Activated naive CD4-positive, alpha-beta T cell treated with anti-CD3 and anti-CD28 coated beads, Interleukin-2, amount 50 U/mL, for 24 hours (primary cell): ENCODE measurements at regions not wholly inside any gene's neighbourhood (a gene's known extent, or its start where the extent isn't known, plus 50 kb on each side); places are given as distances from the start of the nearest gene placed in this dataset.
"Not testable (repeated sequence)": the region's sequence is repeated elsewhere in the genome, so short reads cannot be mapped to it uniquely, and the experiment has no call there.

Experiments
- H3K27ac Mint-ChIP-seq: one replicate; pipeline ENCODE4 v1.8.0; 2021; ENCODE audit warnings: mild to moderate bottlenecking, mixed read lengths
- H3K27me3 Mint-ChIP-seq: one replicate; pipeline ENCODE4 v1.8.0; 2021; ENCODE audit warnings: mixed read lengths
- H3K36me3 Mint-ChIP-seq: one replicate; pipeline ENCODE4 v1.8.0; 2021; ENCODE audit warnings: mixed read lengths
- H3K4me1 Mint-ChIP-seq: one replicate; pipeline ENCODE4 v1.8.0; 2021; ENCODE audit warnings: mixed read lengths
- H3K4me3 Mint-ChIP-seq: one replicate; pipeline ENCODE4 v1.8.0; 2021; ENCODE audit warnings: mild to moderate bottlenecking, mixed read lengths
- H3K9me3 Mint-ChIP-seq: one replicate; pipeline ENCODE4 v1.8.0; 2021; ENCODE audit warnings: mixed read lengths

DNA sequence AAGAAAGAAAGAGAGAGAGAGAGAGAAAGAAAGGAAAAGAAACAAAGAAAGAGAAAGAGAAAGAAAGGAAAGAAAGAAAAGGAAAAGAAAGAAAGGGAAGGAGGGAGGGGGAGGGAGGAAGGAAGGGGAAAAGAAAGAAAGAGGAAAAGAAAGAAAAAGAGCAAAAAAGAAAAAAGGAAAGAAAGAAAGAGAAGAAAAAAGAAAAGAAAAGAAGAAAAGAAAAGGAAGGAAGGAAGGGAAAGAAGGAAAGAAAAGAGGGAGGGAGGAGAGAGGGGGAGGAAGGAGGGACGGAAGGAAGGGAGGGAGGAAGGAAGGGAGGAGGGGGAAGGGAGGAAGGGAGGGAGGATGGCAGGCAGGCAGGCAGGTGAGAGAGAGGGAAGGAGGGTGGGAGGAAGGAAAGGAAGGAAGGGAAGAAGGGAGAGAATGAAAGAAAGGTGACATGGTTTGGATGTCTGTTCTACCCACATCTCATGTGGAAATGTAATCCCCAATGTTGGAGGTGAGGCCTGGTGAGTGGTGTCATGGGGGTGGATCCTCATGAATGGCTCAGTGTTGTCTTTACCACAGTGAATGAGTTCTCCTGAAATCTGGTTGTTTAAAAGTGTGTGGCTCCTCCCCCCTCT lies 83.0 kb upstream of the DCLK2 start:
- Mint-ChIP-seq H3K27ac (no peak overlapping the region), H3K36me3 (no peaks in the 10 kb centered on the region), H3K4me1 (no peaks in the 10 kb centered on the region), H3K27me3 (peaks cover 3% of the 10 kb centered on the region), H3K4me3 (no peak overlapping the region), H3K9me3 (no peaks in the 10 kb centered on the region)

DNA sequence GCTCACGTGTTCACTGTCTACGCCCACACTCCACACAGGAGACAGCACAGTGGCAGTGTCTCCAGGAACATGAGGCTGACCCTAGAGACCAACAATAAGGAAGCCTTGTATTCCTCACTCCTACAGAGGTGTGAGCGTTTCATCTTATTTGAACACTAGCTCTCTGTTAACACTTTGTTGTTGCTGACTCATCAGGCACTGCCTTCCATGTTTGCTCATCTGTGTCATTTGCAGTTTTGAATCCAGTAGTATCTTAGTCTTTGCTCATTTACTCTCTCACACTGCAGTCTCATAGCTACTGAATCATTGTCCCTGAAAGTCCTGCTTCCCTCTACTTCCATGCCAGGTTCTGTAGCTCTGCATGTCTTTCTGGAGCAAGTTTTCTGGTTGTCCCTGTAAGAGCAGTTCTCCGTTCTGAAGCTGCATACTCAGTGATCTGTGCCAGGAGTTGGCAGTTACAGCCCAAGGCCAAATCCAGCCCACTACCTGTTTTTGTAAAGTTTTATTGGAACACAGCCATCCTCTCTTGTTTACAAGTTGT lies 80.3 kb upstream of the DCLK2 start:
- Mint-ChIP-seq H3K27me3 (no peaks in the 10 kb centered on the region), H3K4me3 (no peak overlapping the region), H3K4me1 (no peaks in the 10 kb centered on the region), H3K27ac (no peak overlapping the region), H3K9me3 (no peaks in the 10 kb centered on the region), H3K36me3 (no peaks in the 10 kb centered on the region)

DNA sequence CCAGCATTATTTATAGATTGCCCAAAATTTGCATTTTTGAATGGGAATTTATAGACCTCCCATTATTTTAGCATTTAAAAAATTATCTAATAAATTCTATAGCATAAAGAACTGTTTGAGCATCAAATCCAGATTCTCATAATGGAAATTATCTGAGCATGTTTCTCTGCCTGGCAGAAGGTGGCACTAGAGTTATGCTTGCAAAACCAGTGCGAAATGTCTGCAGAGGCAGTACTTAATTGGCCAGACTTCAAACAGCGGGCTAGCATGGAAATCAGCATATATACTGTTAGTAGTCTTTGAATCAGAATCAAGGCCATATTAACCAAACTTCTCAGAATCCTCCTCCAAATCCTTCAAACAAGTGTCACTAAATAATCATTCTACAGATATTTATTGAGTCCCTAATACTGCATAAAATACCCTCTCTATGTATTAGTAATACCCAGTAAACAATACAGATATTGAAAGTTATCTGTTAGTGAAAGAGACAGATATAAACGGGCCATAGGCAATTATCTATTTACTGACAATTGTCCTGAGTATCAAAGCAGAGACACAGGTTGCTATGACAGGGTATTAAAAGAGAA lies 78.7 kb upstream of the DCLK2 start:
- H3K27ac Mint-ChIP-seq: no peak overlapping the region
- H3K36me3 Mint-ChIP-seq: no peaks in the 10 kb centered on the region
- no peaks in the 10 kb centered on the region for H3K27me3 Mint-ChIP-seq
- no peaks in the 10 kb centered on the region for H3K9me3 Mint-ChIP-seq
- H3K4me1 Mint-ChIP-seq: no peaks in the 10 kb centered on the region
- H3K4me3 Mint-ChIP-seq: no peak overlapping the region

DNA sequence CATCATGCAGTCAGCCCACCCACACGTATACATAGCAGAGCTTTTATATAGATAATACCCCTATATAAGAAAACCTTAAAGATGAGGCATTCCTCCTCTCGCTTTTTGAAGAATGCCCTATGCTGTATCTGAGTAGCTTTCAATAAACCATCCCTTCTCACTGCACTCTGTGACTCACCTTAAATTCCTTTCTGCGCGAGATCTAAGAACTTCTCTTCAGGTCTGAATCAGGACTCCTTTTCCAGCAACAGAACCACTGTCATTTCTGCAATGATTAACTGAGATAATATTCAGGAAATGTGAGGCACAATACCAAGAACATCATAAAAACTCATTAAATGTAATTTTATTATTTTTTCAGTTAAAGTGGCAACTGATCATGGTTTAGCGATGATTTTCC lies 76.4 kb upstream of the DCLK2 start:
- Mint-ChIP-seq H3K4me1 (no peaks in the 10 kb centered on the region), H3K36me3 (no peaks in the 10 kb centered on the region), H3K27ac (no peak overlapping the region), H3K4me3 (no peak overlapping the region), H3K9me3 (no peaks in the 10 kb centered on the region), H3K27me3 (no peaks in the 10 kb centered on the region)

DNA sequence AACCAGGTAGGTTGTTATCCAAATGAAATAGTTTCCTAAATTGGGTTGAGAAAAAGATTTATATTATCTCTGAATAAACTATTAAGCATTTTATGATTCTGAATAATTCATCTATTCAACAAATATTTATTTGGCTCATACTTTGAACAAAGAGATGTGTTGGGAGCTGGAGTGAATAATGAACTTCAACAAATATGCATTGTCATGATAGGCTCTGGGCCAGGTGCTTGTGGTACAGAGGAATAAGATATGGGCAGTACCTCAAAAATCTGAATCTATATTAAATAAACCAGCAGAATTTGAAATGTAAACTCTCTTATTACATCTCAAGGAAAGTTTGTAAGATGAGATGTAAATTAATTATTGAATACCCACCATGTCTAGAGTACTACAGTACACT lies 75.7 kb upstream of the DCLK2 start:
- no peaks in the 10 kb centered on the region for H3K9me3 Mint-ChIP-seq
- no peak overlapping the region for H3K27ac Mint-ChIP-seq
- no peaks in the 10 kb centered on the region for H3K27me3 Mint-ChIP-seq
- no peak overlapping the region for H3K4me3 Mint-ChIP-seq
- H3K36me3 Mint-ChIP-seq: no peaks in the 10 kb centered on the region
- no peaks in the 10 kb centered on the region for H3K4me1 Mint-ChIP-seq

DNA sequence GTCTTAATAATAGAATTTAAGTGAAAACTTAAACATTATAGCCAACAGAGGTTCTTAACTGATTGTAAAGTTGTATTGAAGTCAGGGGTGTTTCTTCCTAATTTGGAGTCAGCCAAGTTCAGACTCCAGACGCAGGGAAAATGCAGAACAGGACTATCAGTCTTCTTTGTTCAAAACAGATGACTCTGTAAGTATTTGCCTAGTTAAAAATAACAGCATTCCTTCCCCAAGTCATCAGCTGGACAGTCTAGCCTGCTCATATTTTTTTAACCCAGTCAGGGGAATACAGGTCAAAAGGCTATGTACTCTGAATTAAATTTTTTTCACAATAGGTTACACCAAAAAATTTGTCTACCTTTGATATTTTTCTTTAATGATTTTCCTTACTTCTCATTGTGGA lies 73.8 kb upstream of the DCLK2 start:
- Mint-ChIP-seq H3K27me3 (peaks cover 3% of the 10 kb centered on the region), H3K4me3 (no peak overlapping the region), H3K4me1 (no peaks in the 10 kb centered on the region), H3K36me3 (no peaks in the 10 kb centered on the region), H3K27ac (no peak overlapping the region), H3K9me3 (no peaks in the 10 kb centered on the region)

DNA sequence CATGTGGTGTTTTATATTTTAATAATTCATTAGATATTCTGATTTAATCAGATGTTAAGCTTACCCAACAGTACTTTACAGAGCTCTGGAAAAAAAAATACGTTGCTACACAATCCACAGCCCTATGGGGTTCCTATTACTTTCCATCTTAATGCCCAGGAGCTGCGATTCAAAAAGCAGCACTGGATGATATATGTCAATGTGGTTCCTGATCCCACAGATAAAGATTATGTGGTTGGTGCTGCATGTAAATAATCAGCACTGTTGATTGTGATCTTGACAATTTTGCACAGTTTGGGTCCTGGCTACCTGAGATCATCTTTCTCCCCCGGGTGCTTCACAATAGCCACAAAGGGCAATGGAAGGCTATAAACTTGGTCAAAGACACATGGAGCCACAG lies 72.7 kb upstream of the DCLK2 start:
- no peaks in the 10 kb centered on the region for H3K36me3 Mint-ChIP-seq
- peaks cover 3% of the 10 kb centered on the region for H3K27me3 Mint-ChIP-seq
- H3K4me1 Mint-ChIP-seq: no peaks in the 10 kb centered on the region
- no peak overlapping the region for H3K4me3 Mint-ChIP-seq
- no peak overlapping the region for H3K27ac Mint-ChIP-seq
- H3K9me3 Mint-ChIP-seq: no peaks in the 10 kb centered on the region

DNA sequence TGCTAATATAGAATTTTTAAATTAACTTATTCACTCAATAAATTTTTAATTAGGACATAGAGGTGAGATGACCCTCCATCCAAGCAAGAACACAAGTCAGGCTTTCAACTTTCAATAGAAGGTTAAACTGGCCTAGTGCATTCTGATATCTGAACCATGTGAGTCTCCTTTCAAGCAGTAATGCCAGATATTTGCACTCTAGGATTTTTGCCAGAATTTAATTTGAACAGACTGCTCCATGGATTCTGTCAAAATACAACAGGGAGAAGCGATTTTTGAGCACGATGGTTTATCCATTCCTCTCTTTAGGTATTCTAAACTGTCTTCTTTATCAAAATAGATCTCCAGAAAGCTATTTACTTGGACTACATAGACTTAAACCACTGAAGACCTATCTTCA lies 72.0 kb upstream of the DCLK2 start:
- no peak overlapping the region for H3K27ac Mint-ChIP-seq
- no peak overlapping the region for H3K4me3 Mint-ChIP-seq
- H3K36me3 Mint-ChIP-seq: no peaks in the 10 kb centered on the region

DNA sequence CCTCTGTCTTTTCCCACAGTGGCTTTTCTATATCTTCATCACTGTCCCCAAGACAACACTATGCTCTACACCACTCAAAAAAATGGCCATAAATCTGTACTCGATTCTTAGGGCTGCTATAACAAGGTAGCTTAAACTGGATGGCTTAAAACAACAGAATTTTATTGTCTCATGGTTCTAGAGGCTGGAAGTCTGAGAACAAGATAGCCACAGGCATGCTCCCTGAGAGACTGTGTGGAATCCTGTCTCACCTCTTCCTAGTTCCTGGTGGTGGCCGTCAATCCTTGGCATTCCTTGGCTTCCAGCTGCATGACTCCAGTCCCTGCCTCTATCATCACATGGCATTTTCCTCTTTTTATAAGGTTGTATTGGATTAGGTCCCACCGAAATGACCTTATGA lies 70.7 kb upstream of the DCLK2 start:
- no peak overlapping the region for H3K4me3 Mint-ChIP-seq
- H3K4me1 Mint-ChIP-seq: no peaks in the 10 kb centered on the region
- no peak overlapping the region for H3K27ac Mint-ChIP-seq
- H3K36me3 Mint-ChIP-seq: no peaks in the 10 kb centered on the region
- no peaks in the 10 kb centered on the region for H3K9me3 Mint-ChIP-seq
- H3K27me3 Mint-ChIP-seq: peaks cover 3% of the 10 kb centered on the region

More for the DNA sequence above, 72.0 kb upstream of the DCLK2 start:
- no peaks in the 10 kb centered on the region for H3K4me1 Mint-ChIP-seq
- H3K9me3 Mint-ChIP-seq: no peaks in the 10 kb centered on the region
- H3K27me3 Mint-ChIP-seq: peaks cover 3% of the 10 kb centered on the region

DNA sequence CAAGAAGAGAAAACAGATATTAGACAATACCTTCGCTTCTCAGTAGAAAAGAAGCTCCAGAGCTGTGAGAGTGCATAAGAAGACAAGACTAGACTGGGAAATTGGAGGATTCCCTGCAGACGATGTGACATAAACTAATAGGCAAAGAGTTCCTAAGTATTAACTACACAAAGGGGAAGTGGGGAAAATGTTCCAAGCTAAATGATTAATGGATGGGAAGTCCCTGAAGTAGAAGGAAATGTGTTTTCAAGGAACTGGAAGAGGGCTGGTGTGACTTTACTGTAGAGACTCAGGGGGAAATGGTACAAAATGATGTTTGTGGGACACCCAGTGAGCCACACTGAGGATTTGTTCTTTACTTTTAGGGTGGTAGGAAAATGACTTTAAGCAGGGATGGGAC lies 69.7 kb upstream of the DCLK2 start:
- no peaks in the 10 kb centered on the region for H3K4me1 Mint-ChIP-seq
- H3K36me3 Mint-ChIP-seq: no peaks in the 10 kb centered on the region
- no peak overlapping the region for H3K4me3 Mint-ChIP-seq
- no peak overlapping the region for H3K27ac Mint-ChIP-seq
- no peaks in the 10 kb centered on the region for H3K9me3 Mint-ChIP-seq
- H3K27me3 Mint-ChIP-seq: peaks cover 3% of the 10 kb centered on the region

DNA sequence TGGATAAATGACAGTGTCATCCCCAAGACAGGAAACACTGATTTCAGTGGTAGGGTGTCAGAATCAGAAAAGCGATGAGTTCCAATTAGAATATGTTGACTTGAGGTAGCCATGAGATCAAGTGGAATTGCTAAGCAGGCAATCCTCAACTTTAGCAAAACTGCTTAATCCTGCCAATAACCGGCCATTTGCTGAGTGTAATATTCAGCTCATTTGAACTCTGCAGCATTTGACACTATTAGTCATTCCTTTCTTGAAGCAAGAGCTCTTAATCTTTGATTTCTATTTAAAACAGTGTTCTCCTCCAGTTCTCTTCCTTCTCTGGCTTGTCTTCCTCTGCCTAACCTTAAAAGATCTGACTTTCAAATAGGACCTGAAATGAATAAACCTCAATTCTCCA lies 68.7 kb upstream of the DCLK2 start:
- Mint-ChIP-seq H3K4me1 (no peaks in the 10 kb centered on the region), H3K36me3 (no peaks in the 10 kb centered on the region), H3K4me3 (no peak overlapping the region), H3K9me3 (no peaks in the 10 kb centered on the region), H3K27ac (no peak overlapping the region), H3K27me3 (peaks cover 3% of the 10 kb centered on the region)

DNA sequence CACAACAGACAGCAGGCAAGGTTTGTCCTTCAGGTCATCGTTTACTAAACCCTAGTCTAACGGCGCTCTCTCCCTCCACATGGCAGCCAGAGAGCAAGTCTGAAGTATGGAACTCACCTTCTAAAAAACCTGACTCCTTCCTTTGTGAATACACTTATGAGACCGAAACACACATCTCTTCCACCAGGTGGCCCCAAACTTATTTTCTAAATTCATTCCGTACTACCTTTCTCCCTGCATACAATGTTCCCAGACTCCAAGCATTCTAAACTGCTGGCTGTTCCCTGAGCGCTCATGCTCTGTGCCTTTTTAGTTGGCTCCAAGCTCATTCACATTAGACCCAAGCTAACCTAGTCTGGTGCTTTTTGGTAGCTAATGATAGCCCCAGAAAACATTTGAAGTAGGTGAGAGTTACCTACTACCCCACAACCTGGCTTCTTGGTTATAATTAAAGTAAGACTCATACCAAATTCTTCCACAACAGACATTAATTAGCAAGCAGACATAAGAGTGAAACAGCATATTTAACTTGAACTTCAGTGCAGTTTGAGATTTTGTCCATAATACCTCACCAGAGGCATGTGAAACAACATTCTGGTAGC lies 67.6 kb upstream of the DCLK2 start:
- Mint-ChIP-seq H3K27ac (no peak overlapping the region), H3K4me3 (no peak overlapping the region), H3K4me1 (no peaks in the 10 kb centered on the region), H3K36me3 (no peaks in the 10 kb centered on the region), H3K27me3 (peaks cover 3% of the 10 kb centered on the region), H3K9me3 (no peaks in the 10 kb centered on the region)

DNA sequence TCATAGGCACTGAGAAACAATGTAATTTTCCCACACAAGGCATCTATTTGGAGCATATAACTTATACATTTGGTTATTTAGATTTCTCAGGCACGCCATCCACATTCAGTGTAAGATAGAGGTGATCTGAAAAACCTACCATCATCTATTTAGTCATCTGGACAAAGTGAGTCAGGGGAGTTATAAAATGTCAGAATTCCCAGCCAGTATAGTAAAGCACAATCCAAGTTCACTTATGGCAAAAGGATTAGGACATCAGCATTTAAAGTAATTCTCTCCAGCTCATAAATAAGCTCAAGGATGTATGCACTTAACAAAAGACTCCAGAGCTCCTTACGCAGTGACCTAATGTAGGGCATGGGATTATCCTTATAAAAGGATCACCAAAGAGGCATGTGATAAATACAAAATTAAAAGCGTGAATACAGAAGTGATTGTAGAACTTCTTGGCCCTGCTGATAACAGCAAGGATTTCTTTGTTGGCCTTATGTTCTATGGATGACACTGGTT lies 65.3 kb upstream of the DCLK2 start:
- H3K9me3 Mint-ChIP-seq: no peaks in the 10 kb centered on the region
- H3K27me3 Mint-ChIP-seq: no peaks in the 10 kb centered on the region
- H3K4me1 Mint-ChIP-seq: no peaks in the 10 kb centered on the region
- H3K27ac Mint-ChIP-seq: no peak overlapping the region
- H3K4me3 Mint-ChIP-seq: no peak overlapping the region
- no peaks in the 10 kb centered on the region for H3K36me3 Mint-ChIP-seq

DNA sequence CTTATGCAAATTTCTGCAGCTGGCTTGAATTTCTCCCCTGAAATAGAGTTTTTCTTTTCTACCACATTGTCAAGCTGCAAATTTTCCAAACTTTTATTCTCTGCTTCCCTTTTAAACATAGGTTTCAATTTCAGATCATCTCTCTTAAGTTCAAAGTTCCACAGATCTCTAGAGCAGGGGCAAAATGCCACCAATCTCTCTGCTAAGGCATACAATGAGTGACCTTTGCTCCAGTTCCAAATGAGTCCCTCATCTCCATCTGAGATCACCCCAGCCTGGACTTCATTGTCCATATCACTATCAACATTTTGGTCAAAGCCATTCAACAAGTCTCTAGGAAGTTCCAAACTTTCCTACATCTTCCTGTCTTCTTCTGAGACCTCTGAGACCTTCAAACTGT lies 62.3 kb upstream of the DCLK2 start:
- not testable (repeated sequence) for H3K36me3 Mint-ChIP-seq, H3K27ac Mint-ChIP-seq, H3K27me3 Mint-ChIP-seq, H3K9me3 Mint-ChIP-seq, H3K4me1 Mint-ChIP-seq, H3K4me3 Mint-ChIP-seq

DNA sequence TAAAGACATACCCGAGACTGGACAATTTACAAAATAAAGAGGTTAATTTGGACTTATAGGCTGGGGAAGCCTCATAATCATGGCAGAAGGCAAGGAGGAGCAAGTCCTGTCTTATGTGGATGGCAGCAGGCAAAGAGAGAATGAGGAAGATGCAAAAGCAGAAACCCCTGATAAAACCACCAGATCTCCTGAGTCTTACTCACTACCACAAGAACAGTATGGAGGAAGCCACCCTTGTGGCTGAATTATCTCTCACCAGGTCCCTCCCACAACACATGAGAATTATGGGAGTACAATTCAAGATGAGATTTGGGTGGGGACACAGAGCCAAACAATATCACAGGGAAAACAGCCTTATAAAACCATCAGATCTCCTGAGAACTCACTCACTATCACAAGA lies 61.6 kb upstream of the DCLK2 start:
- H3K27ac Mint-ChIP-seq, H3K9me3 Mint-ChIP-seq, H3K4me1 Mint-ChIP-seq, H3K4me3 Mint-ChIP-seq, H3K27me3 Mint-ChIP-seq, H3K36me3 Mint-ChIP-seq: not testable (repeated sequence)

DNA sequence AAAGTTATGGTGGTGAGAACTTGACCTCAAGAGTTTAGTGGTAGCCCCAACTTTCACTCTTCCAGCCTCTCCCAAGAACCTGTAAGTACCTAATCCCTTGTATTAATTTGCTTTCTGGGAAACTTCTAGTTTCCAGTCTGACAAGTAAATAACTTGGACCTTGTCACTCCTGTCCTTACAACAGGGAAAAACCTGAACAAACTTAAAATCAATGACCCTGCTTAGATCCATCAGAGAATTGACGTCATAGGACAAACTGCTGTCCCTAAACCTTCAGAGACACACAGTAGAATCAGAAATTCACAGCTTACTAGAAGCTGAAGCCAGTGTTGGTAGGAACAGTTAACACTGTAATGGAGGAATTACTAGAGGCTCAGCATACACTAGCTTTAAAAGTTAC lies 60.0 kb upstream of the DCLK2 start:
- no peak overlapping the region for H3K4me3 Mint-ChIP-seq
- H3K9me3 Mint-ChIP-seq: no peaks in the 10 kb centered on the region
- H3K4me1 Mint-ChIP-seq: no peaks in the 10 kb centered on the region
- no peak overlapping the region for H3K27ac Mint-ChIP-seq
- peaks cover 8% of the 10 kb centered on the region for H3K27me3 Mint-ChIP-seq
- H3K36me3 Mint-ChIP-seq: no peaks in the 10 kb centered on the region
